ENCODE measurements at regions not wholly inside any gene's neighbourhood (a gene's known extent, or its start where the extent isn't known, plus 50 kb on each side); places are given as distances from the start of the nearest gene placed in this dataset.

- TF ChIP-seq POLR2A (IDR thresholded peaks at IDR 0.05) (no peak), POLR2AphosphoS5 (IDR thresholded peaks at IDR 0.05) (no peak)
Observed at GRCh38 chr12:28855761-28856310, 293.2 kb upstream of the FAR2 start.

Measured in spleen (tissue), 3 donors.